IPS-NIHi7 (cell line): ENCODE measurements at regions not wholly inside any gene's neighbourhood (a gene's known extent, or its start where the extent isn't known, plus 50 kb on each side); places are given as distances from the start of the nearest gene placed in this dataset.

ENCODE experiments used
- DNase-seq: peaks from one replicate; pipeline ENCODE4 v3.0.0; 2012; ENCODE audit warnings: mixed read lengths; ENCODE audit errors: extremely low spot score

GRCh38 chr13:106350208-106350607 is 185.3 kb downstream of the EFNB2 start:
- no peak for DNase-seq

- peak; percentile 46 for DNase-seq
Measured at GRCh38 chr13:106349080-106349931, 186.2 kb downstream of the EFNB2 start.

GRCh38 chr13:106348075-106348840 is 187.2 kb downstream of the EFNB2 start:
- DNase-seq = peak; percentile 34

- DNase-seq = no peak
Measured at GRCh38 chr13:106344342-106344741, 191.1 kb downstream of the EFNB2 start.

GRCh38 chr13:106343836-106344235 is 191.6 kb downstream of the EFNB2 start:
- no peak for DNase-seq

GRCh38 chr13:106340249-106340648 is 195.2 kb downstream of the EFNB2 start:
- DNase-seq = no peak

- no peak for DNase-seq
Measured at GRCh38 chr13:106337096-106337850, 198.2 kb downstream of the EFNB2 start.

GRCh38 chr13:106336668-106337067 is 198.8 kb downstream of the EFNB2 start:
- DNase-seq = no peak

GRCh38 chr13:106332621-106333020 is 202.8 kb downstream of the EFNB2 start:
- DNase-seq = no peak

GRCh38 chr13:106331116-106331515 is 204.3 kb downstream of the EFNB2 start:
- DNase-seq = no peak

- DNase-seq = peak; percentile 30
Measured at GRCh38 chr13:106329941-106330340, 205.5 kb downstream of the EFNB2 start.

GRCh38 chr13:106326751-106327150 is 208.7 kb downstream of the EFNB2 start:
- no peak for DNase-seq

- DNase-seq = no peak
Measured at GRCh38 chr13:106324444-106324843, 211.0 kb downstream of the EFNB2 start.

- DNase-seq = no peak
Measured at GRCh38 chr13:106322628-106323027, 212.8 kb downstream of the EFNB2 start.

- DNase-seq = peak; percentile 60
Measured at GRCh38 chr13:106318941-106319411, 216.5 kb downstream of the EFNB2 start.

GRCh38 chr13:106314417-106314816 is 221.0 kb downstream of the EFNB2 start:
- peak; percentile 45 for DNase-seq

- DNase-seq = no peak
Measured at GRCh38 chr13:106311004-106311403, 224.5 kb downstream of the EFNB2 start.

- no peak for DNase-seq
Measured at GRCh38 chr13:106310291-106310865, 225.1 kb downstream of the EFNB2 start.

GRCh38 chr13:106306748-106307277 is 228.6 kb downstream of the EFNB2 start:
- no peak for DNase-seq

- no peak for DNase-seq
Measured at GRCh38 chr13:106302843-106303242, 232.6 kb downstream of the EFNB2 start.

GRCh38 chr13:106302011-106302410 is 233.5 kb downstream of the EFNB2 start:
- no peak for DNase-seq
